GM18909 (cell line): ENCODE measurements at regions not wholly inside any gene's neighbourhood (a gene's known extent, or its start where the extent isn't known, plus 50 kb on each side); places are given as distances from the start of the nearest gene placed in this dataset.

ENCODE experiments used
- ATAC-seq: cut with Tn5 transposase; IDR thresholded peaks from one replicate; pipeline ENCODE4 v1.9.1; 2021; ENCODE audit warnings: mild to moderate bottlenecking; ENCODE audit not compliant: unreplicated experiment, poor library complexity

GRCh38 chr6:143621876-143622605 is 55.7 kb upstream of the PHACTR2 start:
- no peak for ATAC-seq

GRCh38 chr6:143621159-143621873 is 56.4 kb upstream of the PHACTR2 start:
- ATAC-seq: no peak

GRCh38 chr6:143620447-143620846 is 57.3 kb upstream of the PHACTR2 start:
- no peak for ATAC-seq

- ATAC-seq: no peak
Measured at GRCh38 chr6:143619824-143620401, 57.9 kb upstream of the PHACTR2 start.

- ATAC-seq: no peak
Measured at GRCh38 chr6:143616741-143617140, 61.0 kb upstream of the PHACTR2 start.

GRCh38 chr6:143615785-143616184 is 62.0 kb upstream of the PHACTR2 start:
- peak; percentile 64 for ATAC-seq

GRCh38 chr6:143614235-143614634 is 63.5 kb upstream of the PHACTR2 start:
- no peak for ATAC-seq

- no peak for ATAC-seq
Measured at GRCh38 chr6:143613749-143614148, 64.0 kb upstream of the PHACTR2 start.

- ATAC-seq: no peak
Measured at GRCh38 chr6:143612186-143612585, 65.6 kb upstream of the PHACTR2 start.

- no peak for ATAC-seq
Measured at GRCh38 chr6:143611580-143611979, 66.2 kb upstream of the PHACTR2 start.

GRCh38 chr6:143609972-143610371 is 67.8 kb upstream of the PHACTR2 start:
- ATAC-seq: no peak

- ATAC-seq: no peak
Measured at GRCh38 chr6:143609501-143609900, 68.3 kb upstream of the PHACTR2 start.

- no peak for ATAC-seq
Measured at GRCh38 chr6:143608906-143609305, 68.9 kb upstream of the PHACTR2 start.

- no peak for ATAC-seq
Measured at GRCh38 chr6:143607974-143608373, 69.8 kb upstream of the PHACTR2 start.

GRCh38 chr6:143607168-143607567 is 70.6 kb upstream of the PHACTR2 start:
- ATAC-seq: no peak

- no peak for ATAC-seq
Measured at GRCh38 chr6:143605906-143606521, 71.8 kb upstream of the PHACTR2 start.

GRCh38 chr6:143603455-143603854 is 74.3 kb upstream of the PHACTR2 start:
- no peak for ATAC-seq

- ATAC-seq: no peak
Measured at GRCh38 chr6:143601504-143601903, 76.3 kb upstream of the PHACTR2 start.

- ATAC-seq: no peak
Measured at GRCh38 chr6:143600821-143601220, 76.9 kb upstream of the PHACTR2 start.

GRCh38 chr6:143598466-143599080 is 79.2 kb upstream of the PHACTR2 start:
- peak; percentile 67 for ATAC-seq

- no peak for ATAC-seq
Measured at GRCh38 chr6:143596866-143597265, 80.9 kb upstream of the PHACTR2 start.
